Thoracic aorta (tissue), 2 donors: ENCODE measurements at regions not wholly inside any gene's neighbourhood (a gene's known extent, or its start where the extent isn't known, plus 50 kb on each side); places are given as distances from the start of the nearest gene placed in this dataset.

Experiments
- ATAC-seq: fragments of 150-250 bp; one replicate; pipeline ENCODE4 v1.8.0; 2017; ENCODE audit warnings: low read depth; ENCODE audit not compliant: insufficient number of reproducible peaks, low FRiP score
- DNase-seq: peaks from one replicate; pipeline ENCODE4 v3.0.0-alpha.2; 2020; ENCODE audit warnings: low spot score
- H3K27ac ChIP-seq, 2 donors: fragments of 200-600 bp; sonication (generic); 1 replicate in 1 of 2; 2 replicates in 1 of 2; pipeline ENCODE4 v1.5.1; 2016; ENCODE audit warnings: mild to moderate bottlenecking in 2 of 2, moderate library complexity in 2 of 2
- H3K27me3 ChIP-seq: fragments of 200-600 bp; sonication (generic); replicated peaks from 2 replicates; pipeline ENCODE4 v1.6.0; 2016; ENCODE audit warnings: mild to moderate bottlenecking; ENCODE audit not compliant: insufficient read depth
- H3K36me3 ChIP-seq: fragments of 200-600 bp; sonication (generic); one replicate; pipeline ENCODE4 v1.5.1; 2016
- H3K4me1 ChIP-seq, 2 donors: fragments of 200-600 bp; sonication (generic); 1 replicate in 1 of 2; 2 replicates in 1 of 2; pipeline versions ENCODE4 v1.5.1 to v1.6.0; 2016; ENCODE audit warnings: low read depth in 2 of 2, mild to moderate bottlenecking in 1 of 2; ENCODE audit not compliant: control insufficient read depth in 1 of 2
- H3K4me3 ChIP-seq: fragments of 200-600 bp; sonication (generic); 2 replicates; pipeline ENCODE4 v1.5.1; 2016; ENCODE audit warnings: mild to moderate bottlenecking
- H3K9me3 ChIP-seq: fragments of 200-600 bp; sonication (generic); 2 replicates; pipeline ENCODE4 v1.5.1; 2016
- CTCF ChIP-seq: fragments of 200-600 bp; sonication (generic); IDR thresholded peaks from one replicate; pipeline ENCODE4 v1.5.1; 2019; ENCODE audit warnings: antibody characterized with exemption

- Histone ChIP-seq H3K4me3 (no peak overlapping the region), H3K27me3 (no peaks in the 10 kb centered on the region), H3K4me1 (no peaks in the 10 kb centered on the region), H3K36me3 (no peaks in the 10 kb centered on the region), H3K9me3 (no peaks in the 10 kb centered on the region), H3K27ac (no peak overlapping the region)
- no peak for TF ChIP-seq CTCF
- ATAC-seq (no peak), DNase-seq (no peak)
Measured at GRCh38 chr3:147493666-147494065, 84.5 kb downstream of the ZIC1 start.

GRCh38 chr3:147497286-147497685 is 88.1 kb downstream of the ZIC1 start:
- no peak for TF ChIP-seq CTCF
- Histone ChIP-seq H3K4me3 (no peak overlapping the region), H3K27ac (no peak overlapping the region), H3K9me3 (no peaks in the 10 kb centered on the region), H3K4me1 (no peaks in the 10 kb centered on the region), H3K27me3 (no peaks in the 10 kb centered on the region), H3K36me3 (no peaks in the 10 kb centered on the region)
- ATAC-seq (no peak), DNase-seq (no peak)

- TF ChIP-seq CTCF, result no peak
- DNase-seq, result no peak
- no peaks in the 10 kb centered on the region for H3K36me3 ChIP-seq
- peak overlapping the region in 1 of 2 donors; percentile 30 for H3K27ac ChIP-seq
- peaks cover 0 to 11% of the 10 kb centered on the region in 2 donors for H3K4me1 ChIP-seq
- peak; percentile 59 for ATAC-seq
- H3K9me3 ChIP-seq, result no peaks in the 10 kb centered on the region
- no peak overlapping the region for H3K4me3 ChIP-seq
- no peaks in the 10 kb centered on the region for H3K27me3 ChIP-seq
Measured at GRCh38 chr3:147507638-147508286, 98.6 kb downstream of the ZIC1 start.

- Histone ChIP-seq H3K4me1 (peaks cover 0 to 11% of the 10 kb centered on the region in 2 donors), H3K4me3 (no peak overlapping the region), H3K27me3 (no peaks in the 10 kb centered on the region), H3K9me3 (no peaks in the 10 kb centered on the region), H3K27ac (no peak overlapping the region), H3K36me3 (no peaks in the 10 kb centered on the region)
- no peak for TF ChIP-seq CTCF
- DNase-seq (no peak), ATAC-seq (no peak)
Measured at GRCh38 chr3:147509448-147509847, 100.3 kb downstream of the ZIC1 start.

GRCh38 chr3:147513785-147514184 is 104.6 kb downstream of the ZIC1 start:
- Histone ChIP-seq H3K36me3 (no peaks in the 10 kb centered on the region), H3K4me3 (no peak overlapping the region), H3K9me3 (no peaks in the 10 kb centered on the region), H3K27me3 (no peaks in the 10 kb centered on the region), H3K27ac (no peak overlapping the region), H3K4me1 (no peaks in the 10 kb centered on the region)
- ATAC-seq, result no peak
- no peak for TF ChIP-seq CTCF
- DNase-seq, result no peak
